ENCODE measurements at regions not wholly inside any gene's neighbourhood (a gene's known extent, or its start where the extent isn't known, plus 50 kb on each side); places are given as distances from the start of the nearest gene placed in this dataset.

GRCh38 chr9:88818495-88819201 is 172.6 kb upstream of the S1PR3 start (continued):
- TF ChIP-seq PBX3 (IDR thresholded peaks at IDR 0.05) (peak; percentile 94), MEF2A (IDR thresholded peaks at IDR 0.05; ENCODE audit: borderline replicate concordance, low read depth) (peak; percentile 77; the same call in 1 of the 2 replicates), TCF12 (IDR thresholded peaks at IDR 0.05) (peak; percentile 99), FOXM1 (IDR thresholded peaks at IDR 0.05; ENCODE audit: low read depth) (peak; percentile 86), TAF1 (IDR thresholded peaks at IDR 0.05; ENCODE audit: borderline replicate concordance, low read depth, low read length) (no peak), RXRA (IDR thresholded peaks at IDR 0.05; ENCODE audit: borderline replicate concordance, low read depth) (peak; percentile 89), FOXJ3 (CRISPR knock-in tag; IDR thresholded peaks at IDR 0.05) (no peak), JUND (IDR thresholded peaks at IDR 0.05) (peak; percentile 81), GATA2 (CRISPR knock-in tag; IDR thresholded peaks at IDR 0.05) (no peak), SIN3A (IDR thresholded peaks at IDR 0.05; ENCODE audit: borderline replicate concordance, low read depth, low read length) (no peak), FOSL2 (IDR thresholded peaks at IDR 0.05; ENCODE audit: borderline replicate concordance, low read depth) (peak; percentile 71), GABPA (IDR thresholded peaks at IDR 0.05; ENCODE audit: low read depth) (no peak), EZH2phosphoT487 (IDR thresholded peaks at IDR 0.05; ENCODE audit: borderline replicate concordance, low read depth) (no peak), NRF1 (IDR thresholded peaks at IDR 0.05; ENCODE audit: low read depth, low read length) (no peak)
- TF ChIP-seq, protein P1, sequence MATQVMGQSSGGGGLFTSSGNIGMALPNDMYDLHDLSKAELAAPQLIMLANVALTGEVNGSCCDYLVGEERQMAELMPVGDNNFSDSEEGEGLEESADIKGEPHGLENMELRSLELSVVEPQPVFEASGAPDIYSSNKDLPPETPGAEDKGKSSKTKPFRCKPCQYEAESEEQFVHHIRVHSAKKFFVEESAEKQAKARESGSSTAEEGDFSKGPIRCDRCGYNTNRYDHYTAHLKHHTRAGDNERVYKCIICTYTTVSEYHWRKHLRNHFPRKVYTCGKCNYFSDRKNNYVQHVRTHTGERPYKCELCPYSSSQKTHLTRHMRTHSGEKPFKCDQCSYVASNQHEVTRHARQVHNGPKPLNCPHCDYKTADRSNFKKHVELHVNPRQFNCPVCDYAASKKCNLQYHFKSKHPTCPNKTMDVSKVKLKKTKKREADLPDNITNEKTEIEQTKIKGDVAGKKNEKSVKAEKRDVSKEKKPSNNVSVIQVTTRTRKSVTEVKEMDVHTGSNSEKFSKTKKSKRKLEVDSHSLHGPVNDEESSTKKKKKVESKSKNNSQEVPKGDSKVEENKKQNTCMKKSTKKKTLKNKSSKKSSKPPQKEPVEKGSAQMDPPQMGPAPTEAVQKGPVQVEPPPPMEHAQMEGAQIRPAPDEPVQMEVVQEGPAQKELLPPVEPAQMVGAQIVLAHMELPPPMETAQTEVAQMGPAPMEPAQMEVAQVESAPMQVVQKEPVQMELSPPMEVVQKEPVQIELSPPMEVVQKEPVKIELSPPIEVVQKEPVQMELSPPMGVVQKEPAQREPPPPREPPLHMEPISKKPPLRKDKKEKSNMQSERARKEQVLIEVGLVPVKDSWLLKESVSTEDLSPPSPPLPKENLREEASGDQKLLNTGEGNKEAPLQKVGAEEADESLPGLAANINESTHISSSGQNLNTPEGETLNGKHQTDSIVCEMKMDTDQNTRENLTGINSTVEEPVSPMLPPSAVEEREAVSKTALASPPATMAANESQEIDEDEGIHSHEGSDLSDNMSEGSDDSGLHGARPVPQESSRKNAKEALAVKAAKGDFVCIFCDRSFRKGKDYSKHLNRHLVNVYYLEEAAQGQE (IDR thresholded peaks at IDR 0.05; ENCODE audit: low read depth, low read length): no peak

GRCh38 chr9:88819476-88819875 is 171.8 kb upstream of the S1PR3 start:
- Histone ChIP-seq H3K9me3 (no peaks in the 10 kb centered on the region), H3K27me3 (ENCODE audit: insufficient read depth) (no peaks in the 10 kb centered on the region), H3K4me2 (peak overlapping the region; percentile 54; the same call in 1 of the 2 replicates), H4K20me1 (ENCODE audit: insufficient read depth) (no peaks in the 10 kb centered on the region), H3K36me3 (replicated peaks in 1 of 2; ENCODE audit: control insufficient read depth in 1 of 2, insufficient read depth in 2 of 2, low read length in 1 of 2) (no peaks in the 10 kb centered on the region), H3K9ac (no peak overlapping the region), H3K79me2 (ENCODE audit: insufficient read depth) (no peaks in the 10 kb centered on the region), H3K4me1 (ENCODE audit: control insufficient read depth in 1 of 2, insufficient read depth in 2 of 2, low read depth in 1 of 2, low read length in 1 of 2) (peaks cover 28 to 47% of the 10 kb centered on the region in 2 experiments), H2AFZ (ENCODE audit: low read depth) (no peak overlapping the region), H3K9me2 (no peaks in the 10 kb centered on the region), H3K27ac (ENCODE audit: low read depth in 2 of 2, low read length in 1 of 2) (peak overlapping the region; percentile 66 to 76; a peak in 2 of 4 replicates), H3F3A (replicated peaks; ENCODE audit: insufficient read depth) (peaks cover 19% of the 10 kb centered on the region), H3K4me3 (ENCODE audit: low read depth in 2 of 2, low read length in 1 of 2) (no peak overlapping the region)
- ChIA-PET POLR2A (no interaction called here), CTCF (no interaction called here)
- DNase-seq: no peak
- no peak for TF ChIP-seq SIN3A (IDR thresholded peaks at IDR 0.05; ENCODE audit: borderline replicate concordance, low read depth, low read length)
- no peak for TF ChIP-seq ELF1 (IDR thresholded peaks at IDR 0.05)
- TF ChIP-seq YY1 (IDR thresholded peaks at IDR 0.05; ENCODE audit: low read depth): no peak
- no peak for TF ChIP-seq FOSL2 (IDR thresholded peaks at IDR 0.05; ENCODE audit: borderline replicate concordance, low read depth)
- TF ChIP-seq SMC3 (IDR thresholded peaks at IDR 0.05; ENCODE audit: low read depth, low read length): no peak
- no peak for TF ChIP-seq RXRA (IDR thresholded peaks at IDR 0.05; ENCODE audit: borderline replicate concordance, low read depth)
- WGBS (ENCODE audit: low lambda C conversion rate): 93% methylated on average over 2 of the region's 2 CpGs
